HT1080 (cell line): ENCODE measurements at regions not wholly inside any gene's neighbourhood (a gene's known extent, or its start where the extent isn't known, plus 50 kb on each side); places are given as distances from the start of the nearest gene placed in this dataset.
A peak's percentile ranks its signal among the peaks of the same experiment; 100 is the strongest.

ENCODE experiments used
- DNase-seq: peaks from one replicate; pipeline ENCODE4 v3.0.0-alpha.2; 2015; ENCODE audit warnings: low read depth

- no peak for DNase-seq
These were observed 54.3 kb upstream of the CBLB start for GRCh38 chr3:105923140-105923539.

GRCh38 chr3:105927741-105928140, 58.9 kb upstream of the CBLB start:
- DNase-seq: no peak

- no peak for DNase-seq
These were observed 61.9 kb upstream of the CBLB start for GRCh38 chr3:105930733-105931132.

GRCh38 chr3:105931500-105931899, 62.7 kb upstream of the CBLB start:
- no peak for DNase-seq

- DNase-seq: no peak
These were observed 65.1 kb upstream of the CBLB start for GRCh38 chr3:105933871-105934270.

GRCh38 chr3:105938101-105938500, 69.3 kb upstream of the CBLB start:
- no peak for DNase-seq

GRCh38 chr3:105938806-105939205, 70.0 kb upstream of the CBLB start:
- DNase-seq: no peak

- DNase-seq: peak; percentile 43
These were observed 75.5 kb upstream of the CBLB start for GRCh38 chr3:105944276-105944675.

GRCh38 chr3:105944721-105945120, 75.9 kb upstream of the CBLB start:
- DNase-seq: peak; percentile 89

- DNase-seq: no peak
These were observed 79.3 kb upstream of the CBLB start for GRCh38 chr3:105948101-105948500.

- no peak for DNase-seq
These were observed 82.2 kb upstream of the CBLB start for GRCh38 chr3:105950881-105951600.

GRCh38 chr3:105953831-105954230, 85.0 kb upstream of the CBLB start:
- DNase-seq: peak; percentile 25

GRCh38 chr3:105956306-105956705, 87.5 kb upstream of the CBLB start:
- DNase-seq: no peak

- DNase-seq: no peak
These were observed 88.9 kb upstream of the CBLB start for GRCh38 chr3:105957722-105958121.

GRCh38 chr3:105958237-105959000, 89.6 kb upstream of the CBLB start:
- DNase-seq: no peak

- DNase-seq: no peak
These were observed 91.0 kb upstream of the CBLB start for GRCh38 chr3:105959851-105960250.

- no peak for DNase-seq
These were observed 91.6 kb upstream of the CBLB start for GRCh38 chr3:105960381-105960780.

GRCh38 chr3:105963161-105963560, 94.3 kb upstream of the CBLB start:
- DNase-seq: no peak

GRCh38 chr3:105965384-105965783, 96.6 kb upstream of the CBLB start:
- no peak for DNase-seq

- peak; percentile 11 for DNase-seq
These were observed 98.3 kb upstream of the CBLB start for GRCh38 chr3:105967117-105967516.

- peak; percentile 33 for DNase-seq
These were observed 101.5 kb upstream of the CBLB start for GRCh38 chr3:105970283-105970682.

- DNase-seq: no peak
These were observed 103.3 kb upstream of the CBLB start for GRCh38 chr3:105972069-105972468.

- DNase-seq: no peak
These were observed 105.6 kb upstream of the CBLB start for GRCh38 chr3:105974381-105974780.
